22Rv1 (cell line): ENCODE measurements at regions not wholly inside any gene's neighbourhood (a gene's known extent, or its start where the extent isn't known, plus 50 kb on each side); places are given as distances from the start of the nearest gene placed in this dataset.

Source experiments
- ZFX ChIP-seq: fragments of 450-650 bp; IDR thresholded peaks from 2 replicates; pipeline ENCODE4 v1.6.1; 2017; ENCODE audit warnings: antibody characterized with exemption, borderline replicate concordance
- TF ChIP-seq, protein P1 (sequence below): fragments of 450-650 bp; IDR thresholded peaks from 2 replicates; pipeline ENCODE4 v1.5.1; 2017; ENCODE audit warnings: mild to moderate bottlenecking

DNA sequence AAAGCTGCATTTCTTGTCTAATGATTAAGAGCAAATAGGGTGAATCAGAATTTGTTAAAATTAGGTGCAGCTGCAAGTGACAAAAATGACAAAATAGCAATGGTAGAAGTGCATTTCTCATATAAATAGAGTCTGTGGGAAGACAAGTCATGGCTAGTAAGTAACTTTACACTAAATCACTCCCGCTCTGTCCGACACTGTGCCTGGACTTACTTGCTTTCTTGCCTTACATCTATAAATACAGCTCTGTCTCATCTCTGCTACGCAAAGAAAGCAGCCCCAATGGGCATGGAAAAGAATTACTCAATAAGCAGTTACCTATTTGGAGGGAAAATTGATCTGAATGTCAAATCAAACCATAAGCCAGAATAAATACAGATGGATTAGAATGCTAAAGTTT lies 245.4 kb upstream of the KRR1 start:
- TF ChIP-seq, protein P1, sequence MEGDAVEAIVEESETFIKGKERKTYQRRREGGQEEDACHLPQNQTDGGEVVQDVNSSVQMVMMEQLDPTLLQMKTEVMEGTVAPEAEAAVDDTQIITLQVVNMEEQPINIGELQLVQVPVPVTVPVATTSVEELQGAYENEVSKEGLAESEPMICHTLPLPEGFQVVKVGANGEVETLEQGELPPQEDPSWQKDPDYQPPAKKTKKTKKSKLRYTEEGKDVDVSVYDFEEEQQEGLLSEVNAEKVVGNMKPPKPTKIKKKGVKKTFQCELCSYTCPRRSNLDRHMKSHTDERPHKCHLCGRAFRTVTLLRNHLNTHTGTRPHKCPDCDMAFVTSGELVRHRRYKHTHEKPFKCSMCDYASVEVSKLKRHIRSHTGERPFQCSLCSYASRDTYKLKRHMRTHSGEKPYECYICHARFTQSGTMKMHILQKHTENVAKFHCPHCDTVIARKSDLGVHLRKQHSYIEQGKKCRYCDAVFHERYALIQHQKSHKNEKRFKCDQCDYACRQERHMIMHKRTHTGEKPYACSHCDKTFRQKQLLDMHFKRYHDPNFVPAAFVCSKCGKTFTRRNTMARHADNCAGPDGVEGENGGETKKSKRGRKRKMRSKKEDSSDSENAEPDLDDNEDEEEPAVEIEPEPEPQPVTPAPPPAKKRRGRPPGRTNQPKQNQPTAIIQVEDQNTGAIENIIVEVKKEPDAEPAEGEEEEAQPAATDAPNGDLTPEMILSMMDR = no peak
- TF ChIP-seq ZFX = no peak
